B cell (primary cell): ENCODE measurements at regions not wholly inside any gene's neighbourhood (a gene's known extent, or its start where the extent isn't known, plus 50 kb on each side); places are given as distances from the start of the nearest gene placed in this dataset.
A peak's percentile ranks its signal among the peaks of the same experiment; 100 is the strongest.

ENCODE experiments used
- ATAC-seq: fragments of 200-7000 bp; cut with Tn5 transposase; one replicate; pipeline ENCODE4 v1.10.0; 2021; ENCODE audit warnings: low read depth, mild to moderate bottlenecking, moderate number of reproducible peaks, moderate library complexity
- CTCF ChIA-PET: fragments of 350-600 bp; sonication (Branson Sonifier 250); formaldehyde crosslinking; loops from one replicate; lab custom pipeline; 2021; ENCODE audit warnings: antibody characterized with exemption, inconsistent platforms; lab: Charles Lee
- POLR2A ChIA-PET: fragments of 350-600 bp; sonication (Branson Sonifier 250); formaldehyde crosslinking; loops from one replicate; lab custom pipeline; 2021; ENCODE audit warnings: antibody characterized with exemption; lab: Charles Lee
- DNase-seq: peaks from one replicate; pipeline ENCODE4 v3.0.0; 2013
- H2AFZ ChIP-seq: 2 replicates; pipeline ENCODE4 v1.6.1; 2012; ENCODE audit warnings: mild to moderate bottlenecking, low read depth, low read length; ENCODE audit not compliant: insufficient read depth, poor library complexity, severe bottlenecking
- H3K27ac ChIP-seq, 2 donors: 1 replicate in 1 of 2; 2 replicates in 1 of 2; pipeline ENCODE4 v1.5.1; 2012 to 2013; ENCODE audit warnings: low read length in 2 of 2, mild to moderate bottlenecking in 2 of 2, moderate library complexity in 1 of 2
- H3K27me3 ChIP-seq, 4 experiments: fragments of 200-600 bp in 1 of 4; sonication (generic) in 1 of 4; replicated peaks in 1 of 4; 1 replicate in 2 of 4; 2 replicates in 2 of 4; pipeline versions ENCODE4 v1.6.1 to v1.7.0; 2013 to 2016; ENCODE audit warnings: low read length in 3 of 4, mild to moderate bottlenecking in 2 of 4, mixed read lengths in 1 of 4, moderate library complexity in 1 of 4; ENCODE audit not compliant: insufficient read depth in 4 of 4, control insufficient read depth in 3 of 4; ENCODE audit errors: control extremely low read depth in 1 of 4
- H3K36me3 ChIP-seq, 2 experiments: replicated peaks in 1 of 2; 1 replicate in 1 of 2; 2 replicates in 1 of 2; pipeline versions ENCODE4 v1.6.1 to v1.7.1; 2013; ENCODE audit warnings: low read length in 1 of 2; ENCODE audit not compliant: insufficient read depth in 2 of 2, control insufficient read depth in 1 of 2; ENCODE audit errors: control extremely low read depth in 1 of 2, extremely low read depth in 1 of 2
- H3K4me1 ChIP-seq, 2 donors: fragments of 200-600 bp in 1 of 2; sonication (generic) in 1 of 2; 1 replicate in 1 of 2; 2 replicates in 1 of 2; pipeline versions ENCODE4 v1.5.1 to v1.6.1; 2013 to 2017; ENCODE audit warnings: low read length in 2 of 2; ENCODE audit not compliant: control insufficient read depth in 2 of 2, insufficient read depth in 2 of 2
- H3K4me2 ChIP-seq: replicated peaks from 2 replicates; pipeline ENCODE3; 2012; ENCODE audit warnings: mild to moderate bottlenecking, low read depth, low read length; ENCODE audit not compliant: poor library complexity, severe bottlenecking
- H3K4me3 ChIP-seq, 5 experiments: fragments of 200-600 bp in 1 of 5; sonication (generic) in 1 of 5; 1 replicate in 3 of 5; 2 replicates in 2 of 5; pipeline versions ENCODE4 v1.5.1 to v1.7.0; 2011 to 2016; ENCODE audit warnings: low read length in 4 of 5, mild to moderate bottlenecking in 4 of 5, low read depth in 2 of 5, control low read depth in 1 of 5, moderate library complexity in 1 of 5; ENCODE audit not compliant: insufficient read depth in 1 of 5; ENCODE audit errors: control extremely low read depth in 1 of 5, extremely low read depth in 1 of 5
- H3K79me2 ChIP-seq: fragments of 200-600 bp; sonication (generic); one replicate; pipeline ENCODE4 v1.6.0; 2016; ENCODE audit warnings: low read length; ENCODE audit not compliant: control insufficient read depth, insufficient read depth
- H3K9ac ChIP-seq: fragments of 200-600 bp; sonication (generic); 2 replicates; pipeline ENCODE4 v1.6.1; 2017; ENCODE audit warnings: mild to moderate bottlenecking, low read length, moderate library complexity
- H3K9me3 ChIP-seq, 3 donors: one replicate each; pipeline versions ENCODE4 v1.6.1 to v1.7.1; 2013; ENCODE audit warnings: low read length in 2 of 3; ENCODE audit not compliant: control insufficient read depth in 2 of 3, insufficient read depth in 1 of 3; ENCODE audit errors: control extremely low read depth in 1 of 3
- H4K20me1 ChIP-seq: 2 replicates; pipeline ENCODE4 v1.6.0; 2012; ENCODE audit warnings: mild to moderate bottlenecking, low read length; ENCODE audit not compliant: insufficient read depth, control insufficient read depth, poor library complexity, severe bottlenecking
- H3K27ac Mint-ChIP-seq: one replicate; pipeline ENCODE4 v1.8.0; 2021; ENCODE audit warnings: mixed read lengths
- H3K27me3 Mint-ChIP-seq: one replicate; pipeline ENCODE4 v1.8.0; 2021; ENCODE audit warnings: mixed read lengths
- H3K4me1 Mint-ChIP-seq: one replicate; pipeline ENCODE4 v1.8.0; 2021; ENCODE audit warnings: mixed read lengths
- H3K4me3 Mint-ChIP-seq: one replicate; pipeline ENCODE4 v1.8.0; 2021; ENCODE audit warnings: mixed read lengths
- H3K9me3 Mint-ChIP-seq: one replicate; pipeline ENCODE4 v1.8.0; 2022; ENCODE audit warnings: mixed read lengths; ENCODE audit not compliant: insufficient read depth
- CTCF ChIP-seq: fragments of 200-600 bp; IDR thresholded peaks from one replicate; pipeline ENCODE4 v1.8.0; 2022; ENCODE audit warnings: antibody characterized with exemption, mild to moderate bottlenecking
- EZH2 ChIP-seq: IDR thresholded peaks from 2 replicates; pipeline ENCODE4 v1.6.1; 2012; ENCODE audit warnings: borderline replicate concordance, low read depth, mild to moderate bottlenecking, moderate library complexity, low read length; ENCODE audit not compliant: insufficient read depth, poor library complexity, severe bottlenecking
- WGBS: methylation state at CpG from one replicate; pipeline ENCODE4 v1.1.5; 2013; ENCODE audit warnings: missing lambda C conversion rate; ENCODE audit not compliant: insufficient coverage; 5-methylcytosine and 5-hydroxymethylcytosine counted together
- intact Hi-C: fragments of 100-400 bp; cut with micrococcal nuclease; formaldehyde crosslinking; loops from one replicate; pipeline ENCODE4 v1.10.0; 2022

- ChIA-PET POLR2A (no interaction called here), CTCF (no interaction called here)
- no peak for TF ChIP-seq CTCF
- TF ChIP-seq EZH2: no peak
- DNase-seq (no peak), ATAC-seq (no peak)
- Histone ChIP-seq H4K20me1 (no peaks in the 10 kb centered on the region), H2AFZ (peak overlapping the region; percentile 68), H3K9ac (no peak overlapping the region), H3K27me3 (no peaks in the 10 kb centered on the region), H3K9me3 (no peaks in the 10 kb centered on the region), H3K79me2 (no peaks in the 10 kb centered on the region), H3K4me2 (no peak overlapping the region), H3K4me1 (peaks cover 7 to 10% of the 10 kb centered on the region in 2 donors), H3K36me3 (no peaks in the 10 kb centered on the region), H3K4me3 (no peak overlapping the region), H3K27ac (no peak overlapping the region)
- Mint-ChIP-seq H3K9me3 (no peaks in the 10 kb centered on the region), H3K4me3 (no peak overlapping the region), H3K27ac (no peak overlapping the region), H3K27me3 (no peaks in the 10 kb centered on the region), H3K4me1 (peaks cover 17% of the 10 kb centered on the region)
- intact Hi-C loops: no loop called here
- WGBS: 91% methylated on average over 7 of the region's 15 CpGs
Observed at GRCh38 chr7:159198016-159198724, 53.5 kb upstream of the VIPR2 start.

- H3K4me2 ChIP-seq: peak overlapping the region; percentile 48
- ChIA-PET CTCF (no interaction called here), POLR2A (no interaction called here)
- Mint-ChIP-seq H3K27ac (no peak overlapping the region), H3K4me1 (peaks cover 17% of the 10 kb centered on the region), H3K4me3 (no peak overlapping the region), H3K9me3 (no peaks in the 10 kb centered on the region), H3K27me3 (no peaks in the 10 kb centered on the region)
- no peaks in the 10 kb centered on the region for H3K36me3 ChIP-seq
- H3K27ac ChIP-seq: no peak overlapping the region
- TF ChIP-seq CTCF (no peak), EZH2 (no peak)
- no peaks in the 10 kb centered on the region for H4K20me1 ChIP-seq
- H2AFZ ChIP-seq: peak overlapping the region; percentile 68
- ATAC-seq: no peak
- H3K9ac ChIP-seq: no peak overlapping the region
- H3K4me1 ChIP-seq: peaks cover 7 to 10% of the 10 kb centered on the region in 2 donors
- H3K27me3 ChIP-seq: no peaks in the 10 kb centered on the region
- peaks cover 0 to 2% (median 0%) of the 10 kb centered on the region in 3 donors for H3K9me3 ChIP-seq
- H3K4me3 ChIP-seq: no peak overlapping the region
- intact Hi-C loops: no loop called here
- DNase-seq: no peak
- 10% methylated on average over 14 of the region's 20 CpGs for WGBS
- H3K79me2 ChIP-seq: no peaks in the 10 kb centered on the region
Observed at GRCh38 chr7:159197066-159197975, 52.7 kb upstream of the VIPR2 start.
